NT2/D1 (cell line): ENCODE measurements at regions not wholly inside any gene's neighbourhood (a gene's known extent, or its start where the extent isn't known, plus 50 kb on each side); places are given as distances from the start of the nearest gene placed in this dataset.

Source experiments
- DNase-seq: peaks from one replicate; pipeline ENCODE4 v3.0.0-alpha.2; 2011; ENCODE audit warnings: low read depth, low spot score
- H3K27me3 ChIP-seq: 2 replicates; pipeline ENCODE4 v1.6.0; 2011; ENCODE audit warnings: mild to moderate bottlenecking; ENCODE audit not compliant: insufficient read length, insufficient read depth
- H3K36me3 ChIP-seq: 2 replicates; pipeline ENCODE4 v1.6.1; 2011; ENCODE audit warnings: mild to moderate bottlenecking, low read length, mixed read lengths; ENCODE audit not compliant: insufficient read depth, insufficient read length
- H3K4me1 ChIP-seq: 2 replicates; pipeline ENCODE4 v1.5.1; 2011; ENCODE audit not compliant: insufficient read depth, insufficient read length
- H3K4me3 ChIP-seq: 2 replicates; pipeline ENCODE4 v1.5.1; 2011; ENCODE audit warnings: low read depth; ENCODE audit not compliant: insufficient read length
- H3K9ac ChIP-seq: 2 replicates; pipeline ENCODE4 v1.6.0; 2011; ENCODE audit warnings: low read depth; ENCODE audit not compliant: insufficient read length
- H3K9me3 ChIP-seq: 2 replicates; pipeline ENCODE4 v1.5.1; 2011; ENCODE audit warnings: mild to moderate bottlenecking, low read length; ENCODE audit not compliant: insufficient read depth
- SUZ12 ChIP-seq: IDR thresholded peaks from 2 replicates; pipeline ENCODE4 v1.6.1; 2011; ENCODE audit not compliant: insufficient read length, insufficient read depth; ENCODE audit errors: extremely low read depth
- YY1 ChIP-seq: IDR thresholded peaks from 2 replicates; pipeline ENCODE4 v1.6.1; 2011; ENCODE audit not compliant: insufficient read length, insufficient read depth
- ZNF274 ChIP-seq: IDR thresholded peaks from 2 replicates; pipeline ENCODE4 v1.6.1; 2011; ENCODE audit warnings: mild to moderate bottlenecking, low read depth, low read length

DNA sequence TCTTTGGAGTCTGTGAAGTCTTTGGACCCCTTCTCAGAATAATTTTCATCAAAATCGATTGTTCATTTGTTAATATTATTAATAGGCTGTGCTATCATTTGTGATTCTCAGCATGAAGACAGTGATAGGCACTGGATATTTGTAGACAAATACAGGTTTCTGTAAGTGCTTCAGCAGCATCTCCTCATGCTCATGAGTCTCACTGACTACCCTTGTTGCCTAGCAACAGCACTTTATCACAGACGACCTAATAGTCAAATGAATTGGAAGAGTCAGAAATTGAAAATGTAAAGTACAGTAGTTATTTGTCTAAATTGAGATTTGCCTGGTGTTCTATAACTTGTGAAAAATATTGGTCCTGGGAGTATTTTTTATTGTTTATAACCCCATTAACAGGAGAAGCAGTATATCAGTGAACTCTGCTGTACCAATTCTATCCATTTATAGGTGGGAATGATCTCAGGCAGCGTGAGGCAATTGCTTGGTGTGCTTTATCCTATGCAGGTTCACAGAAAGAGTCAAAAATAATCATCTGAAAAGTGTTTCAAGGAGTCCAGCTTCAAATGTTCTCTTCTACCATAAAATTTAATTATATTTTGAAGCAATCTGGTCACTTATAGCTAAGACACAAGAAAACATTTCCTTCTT is 684.6 kb downstream of the RFPL4B start:
- Histone ChIP-seq H3K27me3 (no peaks in the 10 kb centered on the region), H3K36me3 (no peaks in the 10 kb centered on the region), H3K9me3 (no peaks in the 10 kb centered on the region), H3K4me3 (no peak overlapping the region), H3K4me1 (no peaks in the 10 kb centered on the region), H3K9ac (no peak overlapping the region)
- TF ChIP-seq SUZ12 (no peak), YY1 (no peak), ZNF274 (no peak)
- DNase-seq: no peak

DNA sequence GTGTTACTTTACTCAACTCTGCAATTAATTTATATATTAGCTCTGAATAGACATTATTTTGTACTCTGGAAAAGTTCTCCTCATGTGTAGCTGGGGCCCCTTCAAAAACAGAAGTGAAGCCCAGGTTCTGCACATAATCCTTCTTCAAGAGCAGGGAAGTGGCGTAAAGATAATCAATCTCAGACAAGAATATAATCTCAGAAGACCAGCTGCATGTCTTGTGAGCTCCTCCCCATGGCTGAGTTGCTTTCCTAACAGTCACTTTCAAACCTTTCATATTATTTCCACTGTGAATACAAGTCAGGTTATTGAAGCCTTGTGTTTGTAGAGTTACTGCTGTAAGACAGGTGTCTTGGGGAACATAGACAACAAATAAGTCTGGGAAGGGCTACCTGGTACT is 691.9 kb downstream of the RFPL4B start:
- Histone ChIP-seq H3K9me3 (no peaks in the 10 kb centered on the region), H3K36me3 (no peaks in the 10 kb centered on the region), H3K4me3 (no peak overlapping the region), H3K9ac (no peak overlapping the region), H3K4me1 (no peaks in the 10 kb centered on the region), H3K27me3 (no peaks in the 10 kb centered on the region)
- no peak for TF ChIP-seq YY1
- TF ChIP-seq ZNF274: no peak
- TF ChIP-seq SUZ12: no peak
- no peak for DNase-seq

DNA sequence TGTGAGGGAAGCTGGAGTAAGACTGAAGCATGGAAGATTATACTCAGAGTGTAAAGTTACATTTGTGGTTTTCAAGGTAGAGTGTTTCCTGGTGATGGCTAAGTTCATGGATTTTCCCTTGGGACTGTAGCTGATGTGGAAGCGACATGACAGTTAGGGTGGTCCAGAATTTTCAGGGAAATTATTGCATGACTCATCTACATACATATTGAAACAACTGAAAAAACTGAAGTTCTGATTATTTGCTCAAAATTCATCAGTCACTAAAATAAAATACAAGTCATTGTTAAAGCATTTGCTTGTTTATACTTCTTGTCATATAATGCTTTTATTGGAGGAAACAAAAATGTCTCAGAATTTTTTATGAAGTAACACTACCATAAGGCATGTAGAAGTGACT is 700.0 kb downstream of the RFPL4B start:
- Histone ChIP-seq H3K9ac (no peak overlapping the region), H3K4me1 (no peaks in the 10 kb centered on the region), H3K9me3 (no peaks in the 10 kb centered on the region), H3K4me3 (no peak overlapping the region), H3K36me3 (no peaks in the 10 kb centered on the region), H3K27me3 (no peaks in the 10 kb centered on the region)
- TF ChIP-seq SUZ12 (no peak), YY1 (no peak), ZNF274 (no peak)
- DNase-seq: no peak

DNA sequence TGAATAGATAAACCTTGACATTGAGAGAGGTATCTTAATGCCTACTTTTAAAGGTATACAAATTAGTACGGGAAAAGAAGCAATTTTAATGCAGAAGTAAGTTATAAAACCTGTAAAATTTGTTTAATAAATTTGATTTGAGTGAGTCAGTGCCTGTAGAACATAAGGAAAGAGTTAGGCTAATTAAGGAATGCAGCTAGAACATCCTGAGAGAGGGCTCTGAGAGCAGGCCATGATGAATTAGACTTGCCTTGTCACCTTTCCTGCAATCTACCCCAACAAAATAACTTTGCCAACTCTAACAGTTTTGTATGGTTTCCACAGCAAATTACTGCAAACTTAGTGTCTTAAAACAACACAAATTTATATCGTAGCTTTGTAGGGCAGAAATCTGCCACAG is 700.8 kb downstream of the RFPL4B start:
- DNase-seq: no peak

DNA sequence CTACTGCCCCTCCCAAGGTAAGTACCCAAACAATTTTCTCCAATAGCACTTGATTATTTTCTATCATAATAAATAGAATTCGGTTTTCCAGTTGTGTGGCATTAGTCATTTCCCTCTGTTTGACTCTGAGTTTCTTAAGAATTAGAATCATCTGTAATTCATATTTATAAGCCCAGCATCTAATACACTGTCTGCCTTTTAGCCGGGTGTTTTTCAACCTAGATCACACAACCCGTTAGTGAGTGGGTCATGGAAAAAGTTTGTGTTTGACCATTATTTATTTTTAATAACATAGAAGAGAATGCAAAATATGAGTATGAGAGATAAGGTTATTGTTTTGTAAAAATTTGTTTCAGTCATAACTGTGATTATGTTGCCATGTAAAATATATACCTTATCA is 701.6 kb downstream of the RFPL4B start:
- H3K9ac ChIP-seq: no peak overlapping the region

More for the DNA sequence above, 700.8 kb downstream of the RFPL4B start:
- no peaks in the 10 kb centered on the region for H3K27me3 ChIP-seq
- TF ChIP-seq ZNF274: no peak
- no peak for TF ChIP-seq SUZ12
- TF ChIP-seq YY1: no peak
- no peaks in the 10 kb centered on the region for H3K36me3 ChIP-seq
- no peak overlapping the region for H3K4me3 ChIP-seq
- H3K4me1 ChIP-seq: no peaks in the 10 kb centered on the region
- no peaks in the 10 kb centered on the region for H3K9me3 ChIP-seq
- no peak overlapping the region for H3K9ac ChIP-seq

DNA sequence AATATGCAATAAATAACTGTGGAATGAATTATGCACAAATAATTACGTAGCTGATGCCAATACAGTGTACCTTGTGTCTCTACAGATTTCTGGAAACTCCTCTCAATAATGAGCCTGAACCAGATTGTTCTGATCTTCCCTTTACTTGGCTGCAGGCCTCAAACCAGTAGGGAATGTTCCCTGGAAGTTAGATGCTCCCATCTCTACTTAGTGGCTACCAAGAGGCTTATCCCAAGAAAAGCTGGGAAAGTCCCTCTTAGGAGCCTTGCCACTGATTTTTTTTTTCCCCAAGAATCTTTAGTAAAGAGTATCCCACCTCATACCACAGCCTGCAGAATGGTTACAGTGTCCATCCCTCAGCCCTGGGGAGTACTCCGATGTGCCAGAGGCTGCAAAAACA is 702.1 kb downstream of the RFPL4B start:
- DNase-seq: no peak
- no peak for TF ChIP-seq YY1
- no peaks in the 10 kb centered on the region for H3K9me3 ChIP-seq
- H3K27me3 ChIP-seq: no peaks in the 10 kb centered on the region
- no peak overlapping the region for H3K9ac ChIP-seq
- no peaks in the 10 kb centered on the region for H3K36me3 ChIP-seq
- no peak overlapping the region for H3K4me3 ChIP-seq
- H3K4me1 ChIP-seq: no peaks in the 10 kb centered on the region

More for the DNA sequence above, 701.6 kb downstream of the RFPL4B start:
- Histone ChIP-seq H3K4me1 (no peaks in the 10 kb centered on the region), H3K27me3 (no peaks in the 10 kb centered on the region), H3K36me3 (no peaks in the 10 kb centered on the region), H3K4me3 (no peak overlapping the region), H3K9me3 (no peaks in the 10 kb centered on the region)
- TF ChIP-seq YY1 (no peak), SUZ12 (no peak), ZNF274 (no peak)
- DNase-seq: no peak

DNA sequence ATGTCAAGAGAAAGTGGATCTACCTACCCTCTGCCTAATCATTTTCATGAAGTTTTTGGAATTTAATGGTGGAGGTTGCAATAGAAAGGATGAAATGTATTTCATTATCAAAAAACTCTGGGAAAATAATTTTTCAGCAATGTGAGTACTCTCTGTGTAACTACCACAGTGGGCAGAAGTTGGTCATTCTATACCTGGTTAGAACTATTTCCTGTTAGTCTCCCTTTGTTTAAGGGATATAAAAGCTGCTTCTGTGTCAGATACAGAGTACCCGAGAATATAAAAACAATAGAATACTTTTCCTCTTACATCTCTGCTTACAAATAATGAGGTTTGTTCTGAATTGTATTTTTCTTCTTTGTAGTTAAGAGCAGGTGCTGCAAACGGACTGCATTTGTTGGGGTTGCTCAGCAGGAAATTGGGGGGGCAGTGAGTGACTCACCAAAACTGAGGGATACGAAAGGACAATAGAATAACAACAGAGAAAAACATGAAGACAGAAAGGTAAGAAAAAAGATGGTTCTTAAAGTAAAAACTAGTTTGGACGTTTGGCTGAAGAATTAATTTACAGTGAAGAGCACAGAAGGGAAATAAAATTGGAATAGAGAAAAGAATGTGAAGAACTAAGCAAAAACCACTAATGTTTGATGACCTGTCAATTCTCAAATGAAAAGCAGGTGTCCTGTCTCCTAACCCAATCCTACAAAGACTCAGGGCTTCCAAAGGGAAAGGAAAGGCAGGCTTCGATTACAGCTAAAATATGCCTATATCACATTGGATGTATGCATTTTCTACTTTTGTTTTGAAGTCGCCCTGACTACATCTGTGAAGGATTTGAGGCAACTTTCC is 703.1 kb downstream of the RFPL4B start:
- Histone ChIP-seq H3K4me1 (no peaks in the 10 kb centered on the region), H3K36me3 (no peaks in the 10 kb centered on the region), H3K9me3 (no peaks in the 10 kb centered on the region), H3K4me3 (no peak overlapping the region), H3K27me3 (no peaks in the 10 kb centered on the region), H3K9ac (no peak overlapping the region)
- TF ChIP-seq SUZ12 (no peak), ZNF274 (no peak), YY1 (no peak)
- no peak for DNase-seq
